ENCODE measurements at regions not wholly inside any gene's neighbourhood (a gene's known extent, or its start where the extent isn't known, plus 50 kb on each side); places are given as distances from the start of the nearest gene placed in this dataset.

DNA sequence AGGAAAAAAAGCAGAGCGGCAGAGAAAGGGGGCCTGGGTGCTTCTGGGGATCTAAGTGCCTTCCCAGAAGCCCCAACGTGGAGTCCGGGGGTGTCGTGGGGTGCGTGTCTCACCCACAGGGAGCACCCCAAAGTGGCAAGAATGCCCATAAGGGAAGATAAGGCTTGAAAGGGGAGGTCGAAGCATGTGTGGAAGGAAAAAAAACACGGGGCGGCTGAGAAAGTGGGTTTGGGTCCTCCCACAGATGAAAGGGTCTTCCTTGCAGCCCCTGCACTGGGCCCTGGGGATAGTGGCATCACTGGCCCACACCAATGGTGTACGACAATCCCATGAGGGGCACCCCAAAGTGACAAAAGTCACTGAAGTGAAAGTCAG lies 275.5 kb downstream of the ALG10 start:
- TF ChIP-seq MYC (IDR thresholded peaks at IDR 0.05; ENCODE audit: low read depth, low read length) (no peak), POLR2A (IDR thresholded peaks at IDR 0.05; ENCODE audit: low read depth, low read length) (no peak)
- TF ChIP-seq, protein P1, sequence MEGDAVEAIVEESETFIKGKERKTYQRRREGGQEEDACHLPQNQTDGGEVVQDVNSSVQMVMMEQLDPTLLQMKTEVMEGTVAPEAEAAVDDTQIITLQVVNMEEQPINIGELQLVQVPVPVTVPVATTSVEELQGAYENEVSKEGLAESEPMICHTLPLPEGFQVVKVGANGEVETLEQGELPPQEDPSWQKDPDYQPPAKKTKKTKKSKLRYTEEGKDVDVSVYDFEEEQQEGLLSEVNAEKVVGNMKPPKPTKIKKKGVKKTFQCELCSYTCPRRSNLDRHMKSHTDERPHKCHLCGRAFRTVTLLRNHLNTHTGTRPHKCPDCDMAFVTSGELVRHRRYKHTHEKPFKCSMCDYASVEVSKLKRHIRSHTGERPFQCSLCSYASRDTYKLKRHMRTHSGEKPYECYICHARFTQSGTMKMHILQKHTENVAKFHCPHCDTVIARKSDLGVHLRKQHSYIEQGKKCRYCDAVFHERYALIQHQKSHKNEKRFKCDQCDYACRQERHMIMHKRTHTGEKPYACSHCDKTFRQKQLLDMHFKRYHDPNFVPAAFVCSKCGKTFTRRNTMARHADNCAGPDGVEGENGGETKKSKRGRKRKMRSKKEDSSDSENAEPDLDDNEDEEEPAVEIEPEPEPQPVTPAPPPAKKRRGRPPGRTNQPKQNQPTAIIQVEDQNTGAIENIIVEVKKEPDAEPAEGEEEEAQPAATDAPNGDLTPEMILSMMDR (IDR thresholded peaks at IDR 0.05; ENCODE audit: extremely low read depth in 1 of 2, insufficient read depth in 1 of 2, low read depth in 1 of 2, low read length in 2 of 2) = no peak
